Muscle layer of colon (tissue), 2 donors: ENCODE measurements at regions not wholly inside any gene's neighbourhood (a gene's known extent, or its start where the extent isn't known, plus 50 kb on each side); places are given as distances from the start of the nearest gene placed in this dataset.
"Not testable (repeated sequence)": the region's sequence is repeated elsewhere in the genome, so short reads cannot be mapped to it uniquely, and the experiment has no call there.

Experiments
- H3K27ac ChIP-seq: one replicate; pipeline ENCODE4 v1.7.0; 2013; ENCODE audit warnings: low read depth, mild to moderate bottlenecking, low read length, moderate library complexity
- H3K27me3 ChIP-seq, 2 donors: one replicate each; pipeline ENCODE4 v1.7.0; 2013; ENCODE audit warnings: low read length in 2 of 2, mild to moderate bottlenecking in 2 of 2; ENCODE audit not compliant: insufficient read depth in 2 of 2, control insufficient read depth in 1 of 2
- H3K36me3 ChIP-seq: one replicate; pipeline ENCODE4 v1.7.0; 2013; ENCODE audit warnings: mild to moderate bottlenecking, low read length; ENCODE audit not compliant: insufficient read depth
- H3K4me1 ChIP-seq: one replicate; pipeline ENCODE4 v1.7.0; 2013; ENCODE audit warnings: mild to moderate bottlenecking, low read length; ENCODE audit not compliant: insufficient read depth
- H3K4me3 ChIP-seq, 2 donors: one replicate each; pipeline ENCODE4 v1.7.0; 2013; ENCODE audit warnings: low read length in 2 of 2, low read depth in 1 of 2, mild to moderate bottlenecking in 1 of 2, moderate library complexity in 1 of 2
- H3K9ac ChIP-seq: one replicate; pipeline ENCODE4 v1.7.0; 2013; ENCODE audit warnings: low read length
- H3K9me3 ChIP-seq: one replicate; pipeline ENCODE4 v1.7.0; 2013; ENCODE audit warnings: mild to moderate bottlenecking, low read length
- donor health status: abdominal sarcoma.
- donor health status: Adenocarcinoma of cecum.

- H3K27me3 ChIP-seq: no peaks in the 10 kb centered on the region
- no peak overlapping the region for H3K4me3 ChIP-seq
- no peaks in the 10 kb centered on the region for H3K9me3 ChIP-seq
- no peaks in the 10 kb centered on the region for H3K4me1 ChIP-seq
- no peak overlapping the region for H3K27ac ChIP-seq
- H3K36me3 ChIP-seq: no peaks in the 10 kb centered on the region
- no peak overlapping the region for H3K9ac ChIP-seq
Observed at GRCh38 chr13:107808389-107808788, 406.9 kb downstream of the LIG4 start.

- Histone ChIP-seq H3K4me3 (no peak overlapping the region), H3K36me3 (no peaks in the 10 kb centered on the region), H3K27me3 (no peaks in the 10 kb centered on the region), H3K9me3 (no peaks in the 10 kb centered on the region), H3K9ac (no peak overlapping the region), H3K4me1 (no peaks in the 10 kb centered on the region), H3K27ac (no peak overlapping the region)
Observed at GRCh38 chr13:107807306-107808073, 407.8 kb downstream of the LIG4 start.

GRCh38 chr13:107806726-107807125 is 408.6 kb downstream of the LIG4 start:
- Histone ChIP-seq H3K36me3 (no peaks in the 10 kb centered on the region), H3K27me3 (no peaks in the 10 kb centered on the region), H3K27ac (no peak overlapping the region), H3K9me3 (no peaks in the 10 kb centered on the region), H3K4me1 (no peaks in the 10 kb centered on the region), H3K9ac (no peak overlapping the region), H3K4me3 (no peak overlapping the region)

- Histone ChIP-seq H3K36me3 (no peaks in the 10 kb centered on the region), H3K4me1 (no peaks in the 10 kb centered on the region), H3K9me3 (no peaks in the 10 kb centered on the region), H3K27ac (no peak overlapping the region), H3K27me3 (no peaks in the 10 kb centered on the region), H3K4me3 (no peak overlapping the region), H3K9ac (no peak overlapping the region)
Observed at GRCh38 chr13:107803822-107804495, 411.4 kb downstream of the LIG4 start.

- no peaks in the 10 kb centered on the region for H3K9me3 ChIP-seq
- H3K27ac ChIP-seq: no peak overlapping the region
- no peak overlapping the region for H3K4me3 ChIP-seq
- no peaks in the 10 kb centered on the region for H3K27me3 ChIP-seq
- H3K4me1 ChIP-seq: no peaks in the 10 kb centered on the region
- no peak overlapping the region for H3K9ac ChIP-seq
- no peaks in the 10 kb centered on the region for H3K36me3 ChIP-seq
Observed at GRCh38 chr13:107801621-107802020, 413.7 kb downstream of the LIG4 start.

- Histone ChIP-seq H3K27me3 (no peaks in the 10 kb centered on the region), H3K4me3 (no peak overlapping the region), H3K9ac (no peak overlapping the region), H3K9me3 (no peaks in the 10 kb centered on the region), H3K36me3 (no peaks in the 10 kb centered on the region), H3K4me1 (no peaks in the 10 kb centered on the region), H3K27ac (no peak overlapping the region)
Observed at GRCh38 chr13:107799001-107799400, 416.3 kb downstream of the LIG4 start.

- H3K4me1 ChIP-seq: no peaks in the 10 kb centered on the region
- no peak overlapping the region for H3K27ac ChIP-seq
- no peaks in the 10 kb centered on the region for H3K9me3 ChIP-seq
- H3K9ac ChIP-seq: no peak overlapping the region
- no peak overlapping the region for H3K4me3 ChIP-seq
- no peaks in the 10 kb centered on the region for H3K27me3 ChIP-seq
- no peaks in the 10 kb centered on the region for H3K36me3 ChIP-seq
Observed at GRCh38 chr13:107790397-107790796, 424.9 kb downstream of the LIG4 start.

- Histone ChIP-seq H3K9ac (no peak overlapping the region), H3K27me3 (no peaks in the 10 kb centered on the region), H3K4me3 (no peak overlapping the region), H3K9me3 (no peaks in the 10 kb centered on the region), H3K36me3 (no peaks in the 10 kb centered on the region), H3K4me1 (no peaks in the 10 kb centered on the region), H3K27ac (no peak overlapping the region)
Observed at GRCh38 chr13:107788464-107789165, 426.7 kb downstream of the LIG4 start.

- not testable (repeated sequence) for H3K4me3 ChIP-seq, H3K9ac ChIP-seq, H3K4me1 ChIP-seq, H3K27ac ChIP-seq, H3K27me3 ChIP-seq, H3K36me3 ChIP-seq, H3K9me3 ChIP-seq
Observed at GRCh38 chr13:107782646-107783045, 432.7 kb downstream of the LIG4 start.

GRCh38 chr13:107778094-107778493 is 437.2 kb downstream of the LIG4 start:
- H3K27ac ChIP-seq: no peak overlapping the region
- no peaks in the 10 kb centered on the region for H3K36me3 ChIP-seq
- H3K4me1 ChIP-seq: no peaks in the 10 kb centered on the region
- H3K9ac ChIP-seq: no peak overlapping the region
- no peaks in the 10 kb centered on the region for H3K27me3 ChIP-seq
- H3K9me3 ChIP-seq: no peaks in the 10 kb centered on the region
- no peak overlapping the region for H3K4me3 ChIP-seq

GRCh38 chr13:107770541-107770940 is 444.8 kb downstream of the LIG4 start:
- Histone ChIP-seq H3K4me1 (no peaks in the 10 kb centered on the region), H3K4me3 (no peak overlapping the region), H3K36me3 (no peaks in the 10 kb centered on the region), H3K27me3 (no peaks in the 10 kb centered on the region), H3K9me3 (no peaks in the 10 kb centered on the region), H3K9ac (no peak overlapping the region), H3K27ac (no peak overlapping the region)
